ENCODE measurements at regions not wholly inside any gene's neighbourhood (a gene's known extent, or its start where the extent isn't known, plus 50 kb on each side); places are given as distances from the start of the nearest gene placed in this dataset.

DNA sequence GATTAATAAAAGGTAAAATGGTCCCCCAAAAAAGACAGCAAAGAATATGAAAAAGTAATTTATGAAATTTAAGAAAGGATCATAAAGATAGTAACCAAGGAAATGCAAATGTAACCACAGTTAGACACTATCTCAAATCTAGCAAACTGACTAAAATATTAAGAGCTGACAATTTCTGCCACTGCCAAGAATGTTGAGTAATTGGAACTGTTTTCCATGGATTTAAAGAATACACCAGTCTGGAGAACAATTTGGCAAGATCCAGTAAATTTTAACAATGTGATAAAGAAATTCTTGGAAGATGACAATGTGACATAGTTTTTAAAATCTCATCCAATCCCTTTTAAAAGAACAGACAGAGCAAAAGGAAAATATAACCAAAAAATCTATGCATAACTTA lies 798.0 kb upstream of the MGAT4C start:
- TF ChIP-seq, protein P1, sequence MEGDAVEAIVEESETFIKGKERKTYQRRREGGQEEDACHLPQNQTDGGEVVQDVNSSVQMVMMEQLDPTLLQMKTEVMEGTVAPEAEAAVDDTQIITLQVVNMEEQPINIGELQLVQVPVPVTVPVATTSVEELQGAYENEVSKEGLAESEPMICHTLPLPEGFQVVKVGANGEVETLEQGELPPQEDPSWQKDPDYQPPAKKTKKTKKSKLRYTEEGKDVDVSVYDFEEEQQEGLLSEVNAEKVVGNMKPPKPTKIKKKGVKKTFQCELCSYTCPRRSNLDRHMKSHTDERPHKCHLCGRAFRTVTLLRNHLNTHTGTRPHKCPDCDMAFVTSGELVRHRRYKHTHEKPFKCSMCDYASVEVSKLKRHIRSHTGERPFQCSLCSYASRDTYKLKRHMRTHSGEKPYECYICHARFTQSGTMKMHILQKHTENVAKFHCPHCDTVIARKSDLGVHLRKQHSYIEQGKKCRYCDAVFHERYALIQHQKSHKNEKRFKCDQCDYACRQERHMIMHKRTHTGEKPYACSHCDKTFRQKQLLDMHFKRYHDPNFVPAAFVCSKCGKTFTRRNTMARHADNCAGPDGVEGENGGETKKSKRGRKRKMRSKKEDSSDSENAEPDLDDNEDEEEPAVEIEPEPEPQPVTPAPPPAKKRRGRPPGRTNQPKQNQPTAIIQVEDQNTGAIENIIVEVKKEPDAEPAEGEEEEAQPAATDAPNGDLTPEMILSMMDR (IDR thresholded peaks at IDR 0.05): no peak
- no peak for TF ChIP-seq POLR2A (IDR thresholded peaks at IDR 0.05)
